Stimulated activated naive CD8-positive, alpha-beta T cell treated with anti-CD3 and anti-CD28 coated beads, Interleukin-15, Interleukin-2, amounts not matched to agents 100 U/mL and 50 U/mL, for 24 hours (primary cell): ENCODE measurements at regions not wholly inside any gene's neighbourhood (a gene's known extent, or its start where the extent isn't known, plus 50 kb on each side); places are given as distances from the start of the nearest gene placed in this dataset.

Experiments used
- ATAC-seq: fragments of 150-1000 bp; cut with Tn5 transposase; one replicate; pipeline ENCODE4 v1.10.0; 2021
- DNase-seq: peaks from one replicate; pipeline ENCODE4 v3.0.0; 2021

DNA sequence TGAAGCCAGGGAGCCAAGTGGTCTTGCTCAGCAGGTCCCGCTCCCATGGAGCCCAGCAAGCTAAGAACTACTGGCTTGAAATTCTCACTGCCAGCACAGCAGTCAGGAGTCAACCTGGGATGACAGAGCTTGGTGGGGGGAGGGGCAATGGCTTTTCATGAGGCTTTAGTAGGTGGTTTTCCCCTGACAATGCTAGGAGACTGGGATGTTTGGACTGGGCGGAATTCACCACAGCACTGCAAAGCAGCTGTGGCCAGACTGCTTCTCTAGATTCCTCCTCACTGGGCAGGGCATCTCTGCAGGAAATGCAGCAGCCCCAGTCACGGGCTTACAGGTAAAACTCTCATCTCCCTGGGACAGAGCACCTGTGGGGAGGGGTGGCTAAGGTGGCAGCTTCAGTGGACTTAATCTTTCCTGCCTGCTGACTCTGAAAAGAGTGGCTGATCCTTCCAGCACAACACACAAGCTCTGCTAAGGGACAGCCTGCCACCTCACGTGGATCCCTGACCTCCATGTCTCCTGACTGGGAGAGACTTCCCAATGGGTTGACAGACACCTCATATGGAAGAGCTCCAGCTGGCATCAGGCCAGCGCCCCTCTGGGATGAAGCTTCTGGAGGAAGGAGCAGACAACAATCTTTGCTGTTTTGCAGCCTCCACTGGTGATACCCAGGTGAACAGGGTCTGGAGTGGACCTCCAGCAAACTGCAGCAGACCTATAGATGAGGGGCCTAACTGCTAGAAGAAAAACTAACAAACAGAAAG lies 349.7 kb upstream of the ST6GAL2 start:
- DNase-seq (no peak), ATAC-seq (no peak)

DNA sequence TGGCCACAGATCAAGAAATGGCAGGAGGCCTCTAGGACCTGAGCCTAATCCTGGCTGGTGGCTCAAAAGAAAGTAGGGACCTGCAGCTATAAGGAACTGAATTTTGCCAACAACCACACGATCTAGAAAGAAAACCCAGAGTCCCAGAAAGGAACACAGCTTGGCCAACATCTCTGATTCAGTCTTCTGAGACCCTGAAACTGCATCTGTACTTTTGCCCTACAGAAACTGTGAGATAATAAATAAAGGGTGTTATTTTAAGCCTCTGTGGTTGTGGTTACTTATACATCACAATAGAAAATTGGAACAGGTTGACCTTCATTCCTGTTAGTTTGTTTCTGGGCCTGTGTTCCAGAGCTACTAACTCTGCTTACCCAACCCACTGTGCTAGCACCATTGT lies 356.8 kb upstream of the ST6GAL2 start:
- no peak for ATAC-seq
- no peak for DNase-seq

DNA sequence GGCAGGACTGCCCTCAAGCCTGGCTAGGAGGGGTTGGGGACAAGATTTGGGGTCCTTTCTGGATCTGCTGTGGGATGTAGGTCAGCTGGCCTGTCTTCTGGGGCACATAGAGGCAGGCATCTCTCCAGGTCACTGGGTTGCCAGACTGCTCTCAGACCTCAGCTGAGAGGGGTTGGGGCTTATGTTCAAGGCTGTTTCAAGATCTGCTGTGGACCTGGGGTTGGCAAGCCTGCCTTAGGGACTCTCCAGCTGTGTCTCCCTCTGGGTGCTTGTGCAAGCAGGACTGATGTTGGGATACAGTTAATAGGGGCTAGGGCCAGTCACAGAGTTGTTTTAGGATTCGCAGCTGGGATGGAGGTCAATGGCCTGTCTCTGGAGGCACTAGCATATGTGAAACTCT lies 363.0 kb upstream of the ST6GAL2 start:
- ATAC-seq: no peak
- no peak for DNase-seq

DNA sequence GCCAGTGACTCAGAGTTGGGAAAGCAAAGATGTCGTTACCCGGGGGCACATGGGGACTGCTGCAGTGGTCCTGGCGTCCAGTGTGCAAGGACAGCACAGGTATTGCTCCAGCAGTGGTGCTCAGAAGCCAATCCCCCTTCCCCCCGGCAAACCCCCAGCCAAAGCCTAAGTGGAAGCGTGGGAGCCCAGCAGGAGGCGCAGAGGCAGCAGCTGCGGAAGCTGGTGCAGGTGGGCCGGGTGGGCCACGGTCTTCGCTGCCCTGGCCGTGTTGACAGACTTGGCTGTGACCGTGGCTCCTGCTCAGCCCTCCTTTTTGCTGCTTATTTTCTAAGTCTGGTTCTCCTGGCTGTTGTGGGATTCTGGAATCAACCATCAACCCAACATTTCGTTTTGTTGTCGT lies 369.8 kb upstream of the ST6GAL2 start:
- DNase-seq (no peak), ATAC-seq (no peak)

DNA sequence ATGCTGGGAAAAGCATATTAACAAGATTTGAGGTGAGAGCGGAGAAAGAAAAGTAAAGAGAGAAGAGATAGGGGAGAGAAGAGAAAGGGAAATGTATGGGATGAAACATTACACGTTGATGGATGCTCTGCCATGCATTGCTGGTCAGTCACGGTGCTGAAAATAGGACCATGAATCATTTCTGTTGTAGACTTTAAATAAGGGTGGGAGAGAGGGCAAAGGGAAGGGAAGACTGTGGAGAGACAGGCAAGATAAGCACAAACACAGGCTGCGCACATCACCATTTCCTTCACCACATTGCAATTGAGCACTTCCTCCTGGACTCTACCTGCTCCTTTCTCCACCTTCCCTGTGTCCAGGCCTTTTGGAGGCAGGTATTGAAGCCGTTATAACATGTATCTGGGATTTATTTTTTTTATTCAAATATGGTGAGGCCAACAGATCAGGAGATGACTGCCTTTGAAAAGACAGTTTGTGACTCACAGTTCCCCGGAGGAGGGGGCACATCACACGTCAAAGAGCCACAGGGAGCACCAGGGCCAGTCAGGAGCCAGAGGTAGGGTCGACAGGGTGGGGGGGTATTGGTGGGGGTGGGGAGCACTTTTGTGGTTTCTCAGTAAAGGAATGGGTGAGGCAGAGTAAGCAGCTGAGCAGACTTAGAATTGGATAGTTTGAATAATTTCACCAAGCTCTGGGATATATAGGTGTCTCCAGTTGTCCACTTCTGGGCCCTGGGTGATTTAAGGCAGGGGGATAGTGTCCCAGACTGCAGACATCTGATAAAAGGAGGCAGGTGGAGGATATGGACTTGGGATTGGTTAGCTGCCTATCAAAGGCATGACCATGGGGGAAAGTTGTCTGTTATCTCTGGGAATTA lies 372.8 kb upstream of the ST6GAL2 start:
- ATAC-seq (no peak), DNase-seq (no peak)

DNA sequence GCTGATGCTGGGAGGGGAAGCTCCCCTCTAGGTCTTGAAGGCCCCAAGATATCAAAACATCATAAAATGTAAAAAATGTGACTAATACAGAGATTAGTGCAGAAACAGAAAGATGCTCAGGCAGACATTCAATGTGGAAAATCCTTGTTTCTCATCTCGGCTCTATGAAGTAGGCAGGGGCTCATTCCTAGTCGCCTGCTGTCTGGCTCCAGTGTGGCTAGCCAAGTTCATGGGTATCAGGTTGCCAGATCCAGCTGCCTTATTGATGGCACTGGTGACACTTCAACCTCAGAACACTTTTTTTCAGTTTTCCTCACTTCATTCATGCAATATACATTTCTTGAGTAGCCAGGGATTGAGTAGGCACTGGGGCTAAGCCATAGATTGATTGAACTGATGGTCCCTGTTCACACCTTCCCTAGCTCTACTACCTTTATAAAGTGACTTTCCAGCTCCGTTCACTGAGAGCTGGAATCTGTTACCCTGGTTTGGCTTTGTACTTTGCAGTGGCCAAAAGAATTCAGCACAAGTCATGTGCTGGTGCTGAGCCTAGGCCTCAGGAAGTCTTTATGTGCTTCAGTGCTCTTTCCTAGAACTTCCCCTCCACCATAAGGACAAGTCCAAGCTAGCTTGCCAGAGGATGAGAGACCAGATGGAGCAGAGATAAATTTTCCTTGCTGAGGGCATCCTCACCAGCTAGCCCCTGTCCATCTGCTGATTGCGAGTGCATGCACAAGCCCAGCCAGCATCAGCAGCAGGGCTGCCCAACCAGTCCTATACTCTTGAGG lies 373.6 kb upstream of the ST6GAL2 start:
- DNase-seq (no peak), ATAC-seq (no peak)

DNA sequence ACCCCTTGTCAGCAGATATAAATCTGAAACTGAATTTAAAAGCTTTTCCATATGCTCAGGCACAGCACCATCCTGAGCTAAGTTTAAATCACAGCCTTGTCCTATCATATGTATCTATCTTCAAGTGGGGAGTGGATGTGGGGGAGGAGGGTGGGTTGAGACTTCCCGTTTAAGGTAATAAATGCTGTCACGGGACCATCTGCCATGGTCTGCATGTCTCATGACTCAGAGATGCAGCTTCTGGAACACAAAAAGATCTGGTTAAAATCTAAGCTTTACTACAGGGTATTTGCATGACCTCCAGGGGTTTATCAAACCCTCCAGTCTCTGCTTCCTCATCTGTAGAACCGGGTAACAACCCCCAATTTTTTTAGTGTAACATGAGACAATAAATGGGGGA lies 377.7 kb upstream of the ST6GAL2 start:
- DNase-seq (no peak), ATAC-seq (no peak)

DNA sequence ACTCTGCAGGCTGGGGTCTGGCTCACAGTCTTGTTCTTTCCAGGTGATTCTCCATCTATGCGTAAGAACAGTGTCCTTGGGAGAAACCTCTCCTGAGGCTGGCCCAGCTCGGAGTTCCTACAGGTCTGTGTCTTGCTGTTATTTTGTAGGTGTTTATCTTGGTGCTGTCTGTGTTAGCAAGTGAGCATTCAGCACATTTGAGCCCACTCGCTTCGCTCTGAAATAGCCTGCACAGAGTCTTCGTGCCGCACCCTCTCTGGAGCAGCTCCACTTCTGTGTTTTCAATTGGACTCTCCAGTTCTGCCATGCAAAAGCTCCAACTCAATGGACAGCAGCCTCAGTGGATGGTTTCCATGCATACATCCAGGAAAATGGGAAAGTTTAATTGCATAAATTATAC lies 378.2 kb upstream of the ST6GAL2 start:
- no peak for ATAC-seq

DNA sequence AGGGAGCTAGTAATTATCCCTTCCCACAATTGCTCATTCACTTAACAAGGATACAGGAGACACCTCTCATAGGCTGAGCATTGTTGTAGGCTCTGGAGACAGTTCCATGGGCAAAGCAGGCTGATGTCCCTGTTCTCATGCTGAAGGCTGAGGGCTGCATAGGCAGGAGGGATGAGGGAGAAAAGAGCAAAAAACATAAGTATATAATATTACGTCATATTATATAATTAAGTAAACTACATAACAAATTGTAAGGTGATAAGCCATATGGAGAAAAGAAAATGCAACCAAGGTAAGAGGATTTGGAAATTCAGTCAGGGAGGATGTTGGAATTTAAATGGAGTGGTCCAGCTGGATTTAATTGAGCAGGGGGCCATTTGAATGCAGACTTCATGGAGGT lies 380.6 kb upstream of the ST6GAL2 start:
- DNase-seq (no peak), ATAC-seq (no peak)

More for the DNA sequence above, 378.2 kb upstream of the ST6GAL2 start:
- no peak for DNase-seq

DNA sequence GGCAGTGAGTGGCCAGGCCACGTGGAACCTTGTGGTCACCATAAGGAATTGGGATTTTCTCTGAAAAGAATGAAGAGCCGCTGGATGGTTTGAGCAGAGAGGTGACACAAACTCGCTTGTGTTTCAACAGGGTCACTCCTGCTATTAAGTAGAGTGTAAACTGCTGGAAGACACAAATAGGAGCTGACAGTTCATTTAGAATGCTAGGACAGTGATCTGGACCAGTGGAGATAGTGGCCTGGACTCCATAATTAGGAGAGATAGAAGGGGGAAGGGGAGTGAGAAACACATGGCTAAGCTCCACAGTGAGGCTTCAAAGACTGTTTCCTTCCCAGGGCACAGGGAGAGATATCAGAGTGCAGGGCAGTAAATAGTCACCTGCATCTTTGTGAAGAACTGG lies 381.1 kb upstream of the ST6GAL2 start:
- ATAC-seq (no peak), DNase-seq (no peak)

DNA sequence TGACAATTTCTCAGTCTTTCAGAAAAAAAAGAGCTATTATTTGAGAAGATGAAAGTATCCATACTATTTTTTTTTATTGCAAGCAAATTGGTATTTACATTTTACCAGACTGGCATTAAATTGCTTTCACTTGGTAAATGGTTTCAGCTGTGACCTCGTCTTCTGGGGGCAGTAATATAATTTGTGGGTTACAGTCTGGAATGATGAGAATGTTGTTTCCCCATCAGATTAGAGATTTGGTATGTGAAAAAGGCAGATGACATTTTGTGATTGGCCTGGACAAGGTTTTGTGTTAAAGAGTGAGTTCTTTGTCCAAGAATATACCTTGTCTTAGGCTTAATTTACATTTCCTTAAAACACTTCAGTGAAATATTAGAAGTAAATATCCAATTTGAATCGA lies 390.1 kb upstream of the ST6GAL2 start:
- DNase-seq (no peak), ATAC-seq (no peak)

DNA sequence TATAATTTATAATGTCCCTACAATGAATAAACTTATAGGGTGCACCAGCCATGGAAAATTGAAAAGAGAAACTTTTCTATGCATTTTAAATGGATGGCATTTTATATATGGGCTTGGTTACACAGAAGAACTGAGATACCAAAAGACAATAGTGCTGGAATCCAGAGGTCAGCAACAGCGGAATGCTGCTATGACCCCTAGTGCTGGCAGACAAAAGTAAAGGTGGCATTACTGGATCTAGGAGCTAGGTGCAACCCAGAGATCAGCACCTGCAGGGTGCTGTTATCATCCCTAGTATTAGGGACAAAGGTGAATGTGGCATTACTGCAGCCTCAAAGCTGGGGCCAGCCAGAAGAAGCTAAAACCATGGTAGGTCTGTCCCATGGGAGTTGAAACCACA lies 392.7 kb upstream of the ST6GAL2 start:
- DNase-seq (no peak), ATAC-seq (no peak)

DNA sequence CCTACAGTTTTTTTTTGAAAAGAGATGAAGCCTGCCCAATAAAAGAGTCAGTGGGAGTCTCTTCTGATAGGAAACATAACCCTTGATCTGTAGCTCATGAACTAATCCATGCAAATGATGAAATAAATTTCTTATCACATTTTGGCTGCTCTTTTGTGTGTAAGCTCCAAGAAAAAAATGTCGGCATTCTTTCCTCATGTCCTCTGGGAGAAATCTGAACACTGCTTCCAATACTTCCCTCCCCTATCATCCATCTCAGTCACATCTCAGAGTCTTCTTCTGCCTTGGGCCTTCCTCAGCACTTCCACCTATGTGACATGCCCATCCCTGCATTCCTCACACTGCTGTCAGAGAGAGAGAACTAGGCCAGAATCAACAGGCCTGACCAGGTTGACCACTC lies 395.7 kb upstream of the ST6GAL2 start:
- ATAC-seq (no peak), DNase-seq (no peak)

DNA sequence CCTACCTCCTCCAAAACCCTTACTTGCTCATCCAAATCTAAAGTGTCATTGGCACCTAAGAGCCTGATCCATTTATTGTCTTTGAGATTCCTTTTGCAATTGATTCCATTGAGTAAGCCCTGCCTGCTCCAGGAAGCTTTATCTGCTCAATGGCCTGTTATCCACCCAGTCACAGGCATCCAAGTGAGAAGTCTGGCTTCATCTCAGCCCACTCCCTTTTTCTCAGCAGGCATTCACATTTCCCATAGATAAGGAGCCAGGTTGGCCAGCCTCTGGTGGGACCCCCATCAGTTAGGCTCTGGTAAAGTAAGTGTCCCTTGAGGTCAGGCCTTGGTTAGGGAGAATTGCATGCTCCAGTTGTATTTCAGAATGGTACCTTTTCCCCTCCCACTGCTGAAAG lies 396.2 kb upstream of the ST6GAL2 start:
- ATAC-seq: no peak

DNA sequence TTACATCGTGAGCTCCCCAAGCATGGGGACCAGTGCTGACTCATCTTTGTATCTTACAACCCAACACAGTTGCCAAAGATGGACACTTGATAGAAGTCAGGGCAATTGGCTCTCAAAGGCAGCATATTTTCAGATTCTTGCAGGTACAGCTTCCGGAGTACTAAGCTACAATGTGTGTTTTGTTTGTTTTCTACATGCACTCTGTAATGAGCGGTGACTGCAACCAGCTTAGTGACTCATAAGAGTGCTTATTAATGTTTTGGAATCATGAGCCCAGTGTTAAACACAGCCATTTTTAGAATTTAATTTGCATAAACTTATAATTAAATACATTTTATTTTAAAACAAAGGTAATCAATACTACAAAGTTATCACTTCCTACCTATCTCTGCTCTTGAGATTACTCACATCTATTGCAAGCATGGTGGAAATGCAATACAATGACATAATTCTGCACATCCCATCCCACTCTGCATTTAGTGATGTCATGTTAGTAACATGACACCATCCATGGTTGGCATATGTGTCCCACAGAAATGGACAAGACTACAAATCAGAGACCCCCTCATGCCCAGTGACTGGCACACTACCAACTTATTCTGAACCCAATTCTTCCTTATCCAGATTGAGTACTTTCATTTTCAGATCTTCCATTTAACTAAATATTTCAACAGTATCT lies 399.8 kb upstream of the ST6GAL2 start:
- DNase-seq (no peak), ATAC-seq (no peak)

More for the DNA sequence above, 396.2 kb upstream of the ST6GAL2 start:
- DNase-seq: no peak

DNA sequence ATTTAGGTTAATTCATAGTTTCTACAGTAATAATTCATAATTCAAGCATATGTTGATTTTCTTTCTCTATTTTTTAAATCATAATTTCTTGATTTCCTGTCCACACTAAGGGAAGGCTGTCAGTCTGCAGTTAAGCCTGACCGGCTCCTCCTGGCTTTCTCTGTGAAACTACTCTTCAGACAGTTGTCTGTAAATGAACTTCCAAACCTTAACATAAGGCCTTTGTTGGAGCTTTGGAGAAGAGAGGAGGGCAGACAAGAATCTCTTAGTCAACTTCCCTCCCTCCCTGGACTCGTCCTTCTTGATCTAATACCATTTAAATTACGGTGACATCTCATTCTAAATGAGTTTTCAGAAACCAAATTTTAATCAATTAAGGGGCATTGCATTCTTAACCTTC lies 404.1 kb upstream of the ST6GAL2 start:
- DNase-seq (no peak), ATAC-seq (no peak)

DNA sequence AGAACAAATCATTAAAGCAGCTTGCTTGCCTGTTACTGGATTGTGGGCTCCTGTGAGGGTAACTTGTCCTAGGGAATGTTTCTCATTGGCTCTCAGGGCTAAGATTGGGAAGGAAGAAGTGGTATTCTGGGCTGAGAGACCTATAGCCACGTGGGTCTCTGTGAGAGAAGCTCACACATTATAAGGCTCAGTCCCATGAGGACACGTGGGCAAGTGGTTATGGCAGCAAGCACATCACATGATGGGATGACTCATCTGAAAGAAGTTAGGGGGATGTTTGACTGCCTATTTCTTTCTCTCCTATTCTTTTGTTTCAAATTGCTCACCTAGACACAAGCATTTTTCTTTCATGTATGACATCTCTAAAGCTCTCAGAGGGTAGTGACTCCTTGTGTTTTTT lies 418.0 kb upstream of the ST6GAL2 start:
- ATAC-seq: no peak
- DNase-seq: no peak

DNA sequence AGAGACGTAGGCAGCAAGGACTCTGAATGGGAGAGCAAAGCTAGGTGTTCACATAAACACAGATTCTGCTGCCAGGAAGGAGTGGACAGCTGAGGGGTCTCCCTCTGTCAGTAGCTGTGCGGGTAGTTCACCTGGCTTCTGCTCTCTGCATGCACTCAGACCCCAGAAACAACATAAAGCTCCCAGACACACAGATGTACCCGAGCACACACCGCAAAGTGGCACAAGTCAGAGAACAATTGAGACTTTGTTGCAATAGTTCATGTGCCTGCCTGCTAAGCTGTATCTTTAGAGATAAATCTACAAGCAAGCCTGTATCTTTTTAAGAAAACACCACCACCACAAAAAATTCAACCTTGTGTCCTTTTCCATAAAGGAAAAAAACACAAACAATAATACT lies 420.0 kb upstream of the ST6GAL2 start:
- no peak for ATAC-seq

DNA sequence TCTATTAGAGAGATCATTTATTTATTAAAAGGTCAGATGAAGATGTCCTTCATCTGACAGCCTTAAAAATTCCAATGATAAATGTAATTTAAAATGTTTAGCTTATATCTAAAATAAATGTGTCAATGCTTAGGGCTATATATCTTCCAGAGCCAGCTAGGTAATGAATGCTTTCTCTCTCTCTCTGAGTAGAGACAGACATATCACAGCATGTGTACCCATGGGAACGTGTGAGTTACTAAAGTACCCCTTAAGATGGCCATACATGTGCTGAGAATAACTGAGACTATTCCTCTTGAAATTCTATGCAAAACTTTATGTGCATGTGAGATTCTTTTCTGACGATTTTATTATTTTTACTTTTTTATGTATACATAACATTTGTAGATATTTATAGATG lies 420.9 kb upstream of the ST6GAL2 start:
- no peak for DNase-seq
- no peak for ATAC-seq

More for the DNA sequence above, 420.0 kb upstream of the ST6GAL2 start:
- no peak for DNase-seq

DNA sequence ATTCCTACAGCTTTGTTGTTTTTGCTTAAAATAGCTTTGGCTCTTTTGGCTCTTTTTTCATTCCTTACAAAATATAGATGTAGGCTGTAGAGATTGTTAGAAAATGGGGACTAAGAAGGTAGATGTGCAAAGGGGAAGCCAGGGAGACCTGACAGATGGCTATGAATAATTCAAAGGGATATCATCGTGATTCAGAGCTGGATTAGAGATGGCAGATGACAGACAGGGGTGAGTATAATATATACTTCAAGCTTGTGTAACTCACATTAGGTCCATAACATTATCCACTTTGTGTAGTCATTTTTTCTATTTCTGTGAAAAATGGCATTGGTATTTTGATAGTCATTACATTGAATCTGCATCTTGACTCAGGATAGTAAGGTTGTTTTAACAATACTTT lies 422.9 kb upstream of the ST6GAL2 start:
- DNase-seq (no peak), ATAC-seq (no peak)

DNA sequence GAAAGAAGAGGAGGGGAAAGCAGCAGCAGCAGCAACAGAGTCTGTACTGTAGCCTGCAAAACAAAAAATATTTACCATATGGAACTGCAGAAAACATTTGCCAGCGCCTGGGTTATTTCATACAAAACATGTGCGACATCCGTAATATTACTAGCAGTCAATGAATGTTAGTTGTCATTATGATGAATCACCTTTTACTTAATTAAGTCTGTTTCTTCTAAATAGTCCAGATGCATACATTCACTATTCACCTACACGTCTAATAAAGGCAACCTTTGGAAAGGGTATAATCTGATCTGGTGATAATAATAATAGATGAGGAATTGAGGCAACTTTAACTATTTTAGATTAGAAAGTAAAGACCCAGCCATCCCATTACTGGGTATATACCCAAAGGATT lies 426.3 kb upstream of the ST6GAL2 start:
- ATAC-seq (no peak), DNase-seq (no peak)

DNA sequence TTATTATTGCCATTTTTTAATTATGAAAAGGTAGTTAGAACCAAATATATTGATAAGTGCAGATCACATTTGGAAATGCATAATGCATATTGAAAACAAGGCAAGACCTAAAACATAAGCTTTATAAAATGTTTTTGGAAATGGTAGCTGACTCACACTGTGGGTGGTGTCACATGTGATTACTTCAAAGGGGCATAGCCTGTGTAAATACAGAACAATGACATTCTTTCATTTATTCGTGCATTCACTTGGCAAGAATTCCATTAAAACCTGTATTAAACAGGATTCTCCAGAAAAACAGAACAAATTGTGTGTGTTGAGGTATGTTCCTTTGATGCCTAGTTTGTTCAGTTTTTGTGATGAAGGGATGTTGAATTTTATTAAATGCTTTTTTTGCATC lies 427.3 kb upstream of the ST6GAL2 start:
- ATAC-seq: no peak
- DNase-seq: no peak
